GM12878 (cell line): ENCODE measurements at regions not wholly inside any gene's neighbourhood (a gene's known extent, or its start where the extent isn't known, plus 50 kb on each side); places are given as distances from the start of the nearest gene placed in this dataset.

ENCODE experiments used
- ATAC-seq: fragments of 200-7000 bp; cut with Tn5 transposase; 3 replicates; pipeline ENCODE4 v1.9.1; 2020; ENCODE audit warnings: mild to moderate bottlenecking, moderate library complexity
- BruUV-seq: library from RNA; stranded (reverse); fragments of 400-500 nt; replicated peaks from 2 replicates; lab custom pipeline; 2021; lab: Mats Ljungman, UMichigan
- CTCF ChIA-PET: fragments of 300-600 bp; sonication (Branson Sonifier 250); formaldehyde crosslinking; extraction: SDS; loops from one replicate; lab custom pipeline; 2021; ENCODE audit warnings: inconsistent platforms; lab: Yijun Ruan, JAX
- POLR2A ChIA-PET: fragments of 350-600 bp; formaldehyde crosslinking; extraction: SDS; loops from one replicate; lab custom pipeline; 2021; ENCODE audit warnings: inconsistent platforms; lab: Charles Lee
- RAD21 ChIA-PET: fragments of 300-600 bp; sonication (Branson Sonifier 250); formaldehyde crosslinking; loops from one replicate; lab custom pipeline; 2023; ENCODE audit warnings: antibody characterized with exemption; ENCODE audit not compliant: unreplicated experiment; lab: Charles Lee
- SMC1A ChIA-PET: fragments of 300-600 bp; sonication (Branson Sonifier 250); formaldehyde crosslinking; loops from one replicate; lab custom pipeline; 2023; ENCODE audit not compliant: unreplicated experiment, uncharacterized antibody; lab: Charles Lee
- DNase-seq: peaks from one replicate; pipeline ENCODE4 v3.0.0-alpha.2; 2011; ENCODE audit warnings: low read depth, low spot score
- FAIRE-seq: peaks from 3 replicates; lab custom pipeline; 2011; peaks lifted over from hg19 to GRCh38; lab: Jason Lieb, UNC
- H2AFZ ChIP-seq: 2 replicates; pipeline ENCODE4 v1.6.0; 2011; ENCODE audit warnings: low read depth, low read length, control low read depth; ENCODE audit not compliant: control insufficient read depth
- H3K27ac ChIP-seq: 2 replicates; pipeline ENCODE4 v1.5.1; 2011; ENCODE audit warnings: control low read depth; ENCODE audit not compliant: control insufficient read depth, insufficient read depth
- H3K27me3 ChIP-seq, 2 experiments: replicated peaks in 1 of 2; 2 replicates each; pipeline versions ENCODE4 v1.6.0 to v1.6.1; 2011; ENCODE audit warnings: low read length in 1 of 2; ENCODE audit not compliant: control insufficient read depth in 2 of 2, insufficient read depth in 2 of 2
- H3K36me3 ChIP-seq, 2 experiments: 2 replicates each; pipeline ENCODE4 v1.5.1; 2011; ENCODE audit warnings: low read length in 1 of 2; ENCODE audit not compliant: control insufficient read depth in 2 of 2, insufficient read depth in 2 of 2
- H3K4me1 ChIP-seq: 2 replicates; pipeline ENCODE4 v1.6.1; 2011; ENCODE audit warnings: mild to moderate bottlenecking, low read length, moderate library complexity, mixed read lengths; ENCODE audit not compliant: control insufficient read depth, insufficient read depth
- H3K4me2 ChIP-seq: 2 replicates; pipeline ENCODE4 v1.6.0; 2011; ENCODE audit warnings: control low read depth; ENCODE audit not compliant: control insufficient read depth, insufficient read depth
- H3K4me3 ChIP-seq: fragments of 200-600 bp; sonication (generic); 2 replicates; pipeline ENCODE4 v1.5.1; 2016
- H3K79me2 ChIP-seq: 2 replicates; pipeline ENCODE4 v1.6.0; 2011; ENCODE audit warnings: low read length; ENCODE audit not compliant: control insufficient read depth, insufficient read depth
- H3K9ac ChIP-seq: 2 replicates; pipeline ENCODE4 v1.8.0; 2011; ENCODE audit warnings: low read length, control low read depth, mixed read lengths; ENCODE audit not compliant: control insufficient read depth, insufficient read depth
- H3K9me3 ChIP-seq: replicated peaks from 3 replicates; pipeline ENCODE4 v1.5.1; 2011; ENCODE audit warnings: mild to moderate bottlenecking, low read length; ENCODE audit not compliant: control insufficient read depth, insufficient read depth
- H4K20me1 ChIP-seq: 2 replicates; pipeline ENCODE4 v1.6.0; 2011; ENCODE audit not compliant: control insufficient read depth, insufficient read depth
- BCL11A ChIP-seq: IDR thresholded peaks from 2 replicates; pipeline ENCODE4 v1.6.1; 2011; ENCODE audit warnings: low read depth, low read length
- BCLAF1 ChIP-seq: fragments of 450-650 bp; IDR thresholded peaks from 2 replicates; pipeline ENCODE4 v1.6.1; 2017; ENCODE audit warnings: antibody characterized with exemption, mild to moderate bottlenecking, moderate library complexity
- DPF2 ChIP-seq: fragments of 450-650 bp; IDR thresholded peaks from 2 replicates; pipeline ENCODE4 v1.6.1; 2017; ENCODE audit warnings: mild to moderate bottlenecking
- IKZF1 ChIP-seq: fragments of 450-650 bp; conservative IDR thresholded peaks from 2 replicates; pipeline ENCODE4 v1.6.1; 2017; ENCODE audit warnings: antibody characterized with exemption, mild to moderate bottlenecking
- NFYA ChIP-seq: IDR thresholded peaks from 2 replicates; pipeline ENCODE4 v1.6.1; 2011; ENCODE audit warnings: low read depth, mild to moderate bottlenecking, low read length, improper control_type of control experiment, borderline replicate concordance
- NFYB ChIP-seq: IDR thresholded peaks from 2 replicates; pipeline ENCODE4 v1.6.1; 2011; ENCODE audit warnings: low read depth, mild to moderate bottlenecking, low read length, improper control_type of control experiment, moderate library complexity; ENCODE audit not compliant: insufficient read depth
- NR2C1 ChIP-seq: fragments of 450-650 bp; IDR thresholded peaks from 2 replicates; pipeline ENCODE4 v1.6.1; 2017; ENCODE audit warnings: antibody characterized with exemption, mild to moderate bottlenecking, moderate library complexity
- NRF1 ChIP-seq: conservative IDR thresholded peaks from 2 replicates; pipeline ENCODE4 v1.6.1; 2011; ENCODE audit warnings: mild to moderate bottlenecking, low read depth, low read length, improper control_type of control experiment
- SIX5 ChIP-seq: IDR thresholded peaks from 2 replicates; pipeline ENCODE4 v1.6.1; 2011; ENCODE audit warnings: mild to moderate bottlenecking, low read depth, low read length, moderate library complexity; ENCODE audit not compliant: severe bottlenecking
- SP1 ChIP-seq: IDR thresholded peaks from one replicate; pipeline ENCODE4 v1.6.1; 2011; ENCODE audit warnings: low read depth, low read length
- TARDBP ChIP-seq: IDR thresholded peaks from 2 replicates; pipeline ENCODE4 v1.6.1; 2016; ENCODE audit warnings: borderline replicate concordance
- TCF3 ChIP-seq: IDR thresholded peaks from 2 replicates; pipeline ENCODE4 v1.6.1; 2012; ENCODE audit warnings: low read depth, mild to moderate bottlenecking, low read length, borderline replicate concordance; ENCODE audit not compliant: insufficient read depth
- YY1 ChIP-seq: IDR thresholded peaks from 2 replicates; pipeline ENCODE4 v1.6.1; 2011; ENCODE audit warnings: low read depth, mild to moderate bottlenecking, low read length
- ZBED1 ChIP-seq: IDR thresholded peaks from 2 replicates; pipeline ENCODE4 v1.6.1; 2016; ENCODE audit warnings: borderline replicate concordance
- WGBS: methylation state at CpG from one replicate; pipeline ENCODE4 v1.1.6; 2016; ENCODE audit warnings: low lambda C conversion rate; ENCODE audit not compliant: insufficient replicate concordance, insufficient coverage; ENCODE audit errors: missing lambda C conversion rate; 5-methylcytosine and 5-hydroxymethylcytosine counted together
- in situ Hi-C: fragments of 300-500 bp; cut with MboI; formaldehyde crosslinking; loops from 9 replicates; pipeline ENCODE4 v1.14.3; 2018; ENCODE audit warnings: mixed read lengths
- intact Hi-C: fragments of 100-400 bp; cut with micrococcal nuclease; formaldehyde crosslinking; loops from one replicate; pipeline ENCODE4 v1.14.2; 2022; ENCODE audit not compliant: unreplicated experiment
- TF ChIP-seq, protein P1 (sequence below), 3 experiments: IDR thresholded peaks in 2 of 3; conservative IDR thresholded peaks in 1 of 3; 2 replicates each; pipeline ENCODE4 v1.5.1; 2011; ENCODE audit warnings: low read depth in 3 of 3, low read length in 3 of 3, mild to moderate bottlenecking in 3 of 3, control low read depth in 2 of 3, moderate library complexity in 2 of 3, inconsistent platforms in 1 of 3, mixed read lengths in 1 of 3; ENCODE audit not compliant: control insufficient read depth in 2 of 3, insufficient read depth in 1 of 3; ENCODE audit errors: extremely low read depth in 1 of 3

DNA sequence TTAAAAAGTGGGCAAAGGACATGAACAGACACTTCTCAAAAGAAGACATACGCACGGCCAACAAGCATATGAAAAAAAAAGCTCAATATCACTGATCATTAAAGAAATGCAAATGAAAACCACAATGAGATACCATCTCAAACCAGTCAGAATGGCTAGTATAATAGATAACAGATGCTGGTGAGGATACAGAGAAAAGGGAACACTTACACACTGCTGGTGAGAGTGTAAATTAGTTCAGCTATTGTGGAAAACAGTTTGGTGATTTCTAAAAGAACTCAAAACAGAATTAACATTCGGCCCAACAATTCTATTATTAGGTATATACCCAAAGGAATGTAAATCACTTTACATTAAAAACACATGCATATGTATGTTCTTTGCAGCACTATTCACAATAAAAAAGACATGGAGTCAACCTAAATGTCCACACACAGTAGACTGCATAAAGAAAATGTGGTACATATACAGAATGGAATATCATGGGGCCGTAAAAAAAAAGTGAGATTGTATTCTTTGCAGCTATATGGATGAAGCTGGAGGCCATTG is 1569.0 kb downstream of the OLFM4 start:
- no peak overlapping the region for H3K9ac ChIP-seq
- WGBS = 43% methylated on average over 4 of the region's 4 CpGs
- no peaks in the 10 kb centered on the region for H3K27me3 ChIP-seq
- in situ Hi-C loops = no loop called here
- no peaks in the 10 kb centered on the region for H3K79me2 ChIP-seq
- DNase-seq (no peak), ATAC-seq (no peak), FAIRE-seq (no peak)
- no peak overlapping the region for H3K4me2 ChIP-seq
- ChIA-PET CTCF (no interaction called here), SMC1A (no interaction called here), RAD21 (no interaction called here), POLR2A (no interaction called here)
- H3K4me3 ChIP-seq = no peak overlapping the region
- H2AFZ ChIP-seq = no peak overlapping the region
- no peaks in the 10 kb centered on the region for H3K4me1 ChIP-seq
- no peaks in the 10 kb centered on the region; the same call in 2 of the 3 replicates for H3K9me3 ChIP-seq
- TF ChIP-seq ZBED1 (no peak), DPF2 (no peak), YY1 (no peak), NRF1 (no peak), IKZF1 (no peak), NFYA (no peak), TARDBP (no peak), NR2C1 (no peak), BCL11A (no peak), SP1 (no peak), BCLAF1 (no peak), TCF3 (no peak), NFYB (no peak), SIX5 (no peak)
- TF ChIP-seq, protein P1, sequence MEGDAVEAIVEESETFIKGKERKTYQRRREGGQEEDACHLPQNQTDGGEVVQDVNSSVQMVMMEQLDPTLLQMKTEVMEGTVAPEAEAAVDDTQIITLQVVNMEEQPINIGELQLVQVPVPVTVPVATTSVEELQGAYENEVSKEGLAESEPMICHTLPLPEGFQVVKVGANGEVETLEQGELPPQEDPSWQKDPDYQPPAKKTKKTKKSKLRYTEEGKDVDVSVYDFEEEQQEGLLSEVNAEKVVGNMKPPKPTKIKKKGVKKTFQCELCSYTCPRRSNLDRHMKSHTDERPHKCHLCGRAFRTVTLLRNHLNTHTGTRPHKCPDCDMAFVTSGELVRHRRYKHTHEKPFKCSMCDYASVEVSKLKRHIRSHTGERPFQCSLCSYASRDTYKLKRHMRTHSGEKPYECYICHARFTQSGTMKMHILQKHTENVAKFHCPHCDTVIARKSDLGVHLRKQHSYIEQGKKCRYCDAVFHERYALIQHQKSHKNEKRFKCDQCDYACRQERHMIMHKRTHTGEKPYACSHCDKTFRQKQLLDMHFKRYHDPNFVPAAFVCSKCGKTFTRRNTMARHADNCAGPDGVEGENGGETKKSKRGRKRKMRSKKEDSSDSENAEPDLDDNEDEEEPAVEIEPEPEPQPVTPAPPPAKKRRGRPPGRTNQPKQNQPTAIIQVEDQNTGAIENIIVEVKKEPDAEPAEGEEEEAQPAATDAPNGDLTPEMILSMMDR (IDR thresholded peaks at IDR 0.05 in 2 of 3, conservative IDR thresholded peaks at IDR 0.05 in 1 of 3; ENCODE audit: control insufficient read depth in 2 of 3, extremely low read depth in 1 of 3, insufficient read depth in 1 of 3, low read depth in 3 of 3, low read length in 3 of 3) = no peak
- BruUV-seq = no TSS peak
- intact Hi-C loops = no loop called here
- H3K36me3 ChIP-seq = no peaks in the 10 kb centered on the region
- no peak overlapping the region for H3K27ac ChIP-seq
- no peaks in the 10 kb centered on the region for H4K20me1 ChIP-seq
